Ishikawa (cell line): ENCODE measurements at regions not wholly inside any gene's neighbourhood (a gene's known extent, or its start where the extent isn't known, plus 50 kb on each side); places are given as distances from the start of the nearest gene placed in this dataset.

ENCODE experiments used
- CEBPB ChIP-seq: IDR thresholded peaks from 2 replicates; pipeline ENCODE4 v1.6.1; 2012
- CREB1 ChIP-seq: IDR thresholded peaks from 2 replicates; pipeline ENCODE4 v1.6.1; 2012; ENCODE audit warnings: low read depth
- EGR1 ChIP-seq: IDR thresholded peaks from 2 replicates; pipeline ENCODE4 v1.6.1; 2012
- EP300 ChIP-seq: IDR thresholded peaks from 2 replicates; pipeline ENCODE4 v1.6.1; 2012; ENCODE audit warnings: borderline replicate concordance
- FOXM1 ChIP-seq: IDR thresholded peaks from 2 replicates; pipeline ENCODE4 v1.6.1; 2012; ENCODE audit warnings: low read depth, borderline replicate concordance
- MAX ChIP-seq: IDR thresholded peaks from 2 replicates; pipeline ENCODE4 v1.6.1; 2012
- NFIC ChIP-seq: IDR thresholded peaks from 2 replicates; pipeline ENCODE4 v1.6.1; 2012
- RAD21 ChIP-seq: IDR thresholded peaks from 2 replicates; pipeline ENCODE4 v1.6.1; 2012; ENCODE audit warnings: low read depth
- REST ChIP-seq: IDR thresholded peaks from 2 replicates; pipeline ENCODE4 v1.6.1; 2012; ENCODE audit warnings: low read depth, mild to moderate bottlenecking
- TAF1 ChIP-seq: IDR thresholded peaks from 2 replicates; pipeline ENCODE4 v1.6.1; 2012; ENCODE audit warnings: low read depth, mild to moderate bottlenecking
- TCF12 ChIP-seq: IDR thresholded peaks from 2 replicates; pipeline ENCODE4 v1.6.1; 2012; ENCODE audit warnings: low read depth
- TEAD4 ChIP-seq: IDR thresholded peaks from 2 replicates; pipeline ENCODE4 v1.6.1; 2012
- USF1 ChIP-seq: IDR thresholded peaks from 2 replicates; pipeline ENCODE4 v1.6.1; 2012
- YY1 ChIP-seq: IDR thresholded peaks from 2 replicates; pipeline ENCODE4 v1.6.1; 2012; ENCODE audit warnings: low read depth
- ZBTB7A ChIP-seq: IDR thresholded peaks from 2 replicates; pipeline ENCODE4 v1.6.1; 2012; ENCODE audit warnings: low read depth

- TF ChIP-seq TEAD4 (no peak), USF1 (no peak), FOXM1 (no peak), ZBTB7A (no peak), EGR1 (no peak), TAF1 (no peak), NFIC (no peak), CREB1 (no peak), REST (no peak), YY1 (no peak), RAD21 (no peak), MAX (no peak), EP300 (no peak)
Observed at GRCh38 chr3:107098864-107099263, 278.4 kb upstream of the CCDC54 start.

- TF ChIP-seq CREB1 (no peak), REST (no peak), RAD21 (no peak), YY1 (no peak), TAF1 (no peak), TEAD4 (no peak), TCF12 (no peak), CEBPB (no peak), EGR1 (no peak), FOXM1 (no peak), ZBTB7A (no peak), NFIC (no peak), USF1 (no peak), MAX (no peak), EP300 (no peak)
Observed at GRCh38 chr3:107100137-107100536, 277.1 kb upstream of the CCDC54 start.

- TF ChIP-seq MAX (no peak), ZBTB7A (no peak), CEBPB (no peak), USF1 (no peak), TCF12 (no peak), CREB1 (no peak), EGR1 (no peak), RAD21 (no peak), REST (no peak), FOXM1 (no peak), TAF1 (no peak), EP300 (no peak), TEAD4 (no peak), NFIC (no peak), YY1 (no peak)
Observed at GRCh38 chr3:107100573-107100972, 276.7 kb upstream of the CCDC54 start.

- TF ChIP-seq REST, result no peak
- no peak for TF ChIP-seq EGR1
- TF ChIP-seq ZBTB7A, result no peak
- TF ChIP-seq TEAD4, result no peak
- no peak for TF ChIP-seq TCF12
- TF ChIP-seq TAF1, result no peak
- no peak for TF ChIP-seq EP300
- TF ChIP-seq RAD21, result no peak
- TF ChIP-seq NFIC, result no peak
- no peak for TF ChIP-seq MAX
- no peak for TF ChIP-seq CEBPB
- no peak for TF ChIP-seq YY1
- no peak for TF ChIP-seq FOXM1
- TF ChIP-seq USF1, result no peak
Observed at GRCh38 chr3:107103786-107104185, 273.5 kb upstream of the CCDC54 start.
